ENCODE measurements at regions not wholly inside any gene's neighbourhood (a gene's known extent, or its start where the extent isn't known, plus 50 kb on each side); places are given as distances from the start of the nearest gene placed in this dataset.

DNA sequence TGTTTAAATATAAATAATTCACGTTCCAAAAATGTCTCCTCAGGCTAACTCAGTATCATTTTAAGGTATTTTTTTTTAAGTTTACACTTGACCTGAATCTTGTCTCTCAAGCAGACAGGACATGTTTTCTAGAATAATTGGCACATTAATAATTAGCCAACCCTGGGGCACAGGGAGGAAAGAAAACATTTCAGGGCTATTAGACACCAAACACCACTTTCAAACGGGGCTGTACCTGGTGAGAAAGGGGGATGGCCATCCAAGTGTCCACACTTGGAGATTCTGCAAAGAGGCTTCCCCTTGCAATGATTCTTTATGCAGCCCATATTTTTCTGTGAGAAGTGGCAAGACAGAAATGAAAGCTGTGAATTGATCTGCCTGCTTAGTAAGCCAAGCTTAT lies 560.8 kb downstream of the CD109 start:
- no peak for TF ChIP-seq EP300 (conservative IDR thresholded peaks at IDR 0.05; ENCODE audit: poor library complexity, severe bottlenecking)
- TF ChIP-seq, protein P1, sequence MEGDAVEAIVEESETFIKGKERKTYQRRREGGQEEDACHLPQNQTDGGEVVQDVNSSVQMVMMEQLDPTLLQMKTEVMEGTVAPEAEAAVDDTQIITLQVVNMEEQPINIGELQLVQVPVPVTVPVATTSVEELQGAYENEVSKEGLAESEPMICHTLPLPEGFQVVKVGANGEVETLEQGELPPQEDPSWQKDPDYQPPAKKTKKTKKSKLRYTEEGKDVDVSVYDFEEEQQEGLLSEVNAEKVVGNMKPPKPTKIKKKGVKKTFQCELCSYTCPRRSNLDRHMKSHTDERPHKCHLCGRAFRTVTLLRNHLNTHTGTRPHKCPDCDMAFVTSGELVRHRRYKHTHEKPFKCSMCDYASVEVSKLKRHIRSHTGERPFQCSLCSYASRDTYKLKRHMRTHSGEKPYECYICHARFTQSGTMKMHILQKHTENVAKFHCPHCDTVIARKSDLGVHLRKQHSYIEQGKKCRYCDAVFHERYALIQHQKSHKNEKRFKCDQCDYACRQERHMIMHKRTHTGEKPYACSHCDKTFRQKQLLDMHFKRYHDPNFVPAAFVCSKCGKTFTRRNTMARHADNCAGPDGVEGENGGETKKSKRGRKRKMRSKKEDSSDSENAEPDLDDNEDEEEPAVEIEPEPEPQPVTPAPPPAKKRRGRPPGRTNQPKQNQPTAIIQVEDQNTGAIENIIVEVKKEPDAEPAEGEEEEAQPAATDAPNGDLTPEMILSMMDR (IDR thresholded peaks at IDR 0.05; ENCODE audit: poor library complexity, severe bottlenecking) = no peak
- TF ChIP-seq TAF1 (IDR thresholded peaks at IDR 0.05; ENCODE audit: low read depth) = no peak
- TF ChIP-seq EZH2 (IDR thresholded peaks at IDR 0.05; ENCODE audit: borderline replicate concordance, insufficient read depth, low read length, poor library complexity, severe bottlenecking) = no peak
- no peak for TF ChIP-seq POLR2AphosphoS5 (IDR thresholded peaks at IDR 0.05)
- TF ChIP-seq MXI1 (conservative IDR thresholded peaks at IDR 0.05; ENCODE audit: poor library complexity, severe bottlenecking) = no peak
- no peak for TF ChIP-seq SMC3 (conservative IDR thresholded peaks at IDR 0.05; ENCODE audit: poor library complexity)

Data from neural cell (in vitro differentiated cells).